GM19025 (cell line): ENCODE measurements at regions not wholly inside any gene's neighbourhood (a gene's known extent, or its start where the extent isn't known, plus 50 kb on each side); places are given as distances from the start of the nearest gene placed in this dataset.
"Not testable (repeated sequence)": the region's sequence is repeated elsewhere in the genome, so short reads cannot be mapped to it uniquely, and the experiment has no call there.

ENCODE experiments used
- ATAC-seq: cut with Tn5 transposase; IDR thresholded peaks from one replicate; pipeline ENCODE4 v1.9.1; 2021; ENCODE audit warnings: mild to moderate bottlenecking, low read depth, moderate library complexity; ENCODE audit not compliant: unreplicated experiment

DNA sequence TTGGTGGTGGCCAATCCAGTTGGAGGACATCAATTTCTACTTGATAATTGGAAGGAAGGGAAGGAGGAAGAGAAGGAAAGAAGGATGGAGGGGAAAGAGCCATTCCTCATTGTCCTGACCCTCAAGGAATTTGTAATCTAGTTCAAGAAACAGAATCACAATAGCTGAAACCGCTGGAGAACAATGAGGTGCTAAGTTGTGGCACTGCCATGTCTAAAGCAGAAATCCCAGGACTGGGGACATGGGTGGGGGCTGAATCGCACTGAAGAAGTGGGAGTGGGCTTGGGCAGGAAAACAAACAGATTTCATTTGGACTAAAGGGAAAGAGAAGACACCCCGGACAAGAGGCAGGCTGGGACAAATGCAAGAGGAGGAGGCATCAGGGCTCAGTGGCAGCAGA is 183.6 kb downstream of the UACA start:
- no peak for ATAC-seq

DNA sequence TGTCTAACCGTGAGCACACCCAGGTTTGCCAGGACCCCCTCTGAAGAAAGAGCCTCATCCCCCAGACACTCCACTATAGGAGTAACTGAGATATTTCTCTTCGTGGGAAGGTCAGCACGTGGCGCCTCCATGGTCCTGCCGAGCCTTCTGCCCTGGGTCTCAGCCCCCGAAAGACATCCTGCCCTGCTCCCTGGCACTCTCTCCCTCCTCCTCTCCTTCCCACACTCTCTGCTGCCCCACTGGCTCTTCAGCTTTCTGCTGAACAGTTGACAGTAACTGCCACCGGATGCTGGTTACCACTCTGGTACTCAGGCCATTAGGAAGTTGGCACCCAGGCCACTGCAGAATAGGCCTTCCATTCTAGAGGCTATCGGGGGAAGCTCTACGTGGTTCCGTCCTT is 185.2 kb downstream of the UACA start:
- no peak for ATAC-seq

DNA sequence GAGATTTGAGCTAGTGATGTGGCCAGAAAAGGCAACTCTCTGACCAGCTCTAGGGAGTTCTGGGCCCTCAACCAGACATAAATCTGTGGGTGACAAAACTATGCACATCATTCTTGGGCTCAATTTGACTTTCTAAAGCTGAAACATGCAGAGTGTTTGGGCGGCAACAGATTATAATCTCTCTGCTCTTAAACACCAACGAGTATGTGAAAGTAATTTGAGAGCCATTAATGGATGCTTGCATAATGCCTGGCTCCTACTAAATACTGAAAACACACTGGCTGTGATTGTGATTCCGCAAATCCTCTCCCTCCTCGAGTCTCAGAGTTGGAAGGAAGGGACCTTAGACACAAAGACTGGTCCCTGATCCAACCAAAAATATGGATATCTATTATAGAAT is 186.7 kb downstream of the UACA start:
- no peak for ATAC-seq

DNA sequence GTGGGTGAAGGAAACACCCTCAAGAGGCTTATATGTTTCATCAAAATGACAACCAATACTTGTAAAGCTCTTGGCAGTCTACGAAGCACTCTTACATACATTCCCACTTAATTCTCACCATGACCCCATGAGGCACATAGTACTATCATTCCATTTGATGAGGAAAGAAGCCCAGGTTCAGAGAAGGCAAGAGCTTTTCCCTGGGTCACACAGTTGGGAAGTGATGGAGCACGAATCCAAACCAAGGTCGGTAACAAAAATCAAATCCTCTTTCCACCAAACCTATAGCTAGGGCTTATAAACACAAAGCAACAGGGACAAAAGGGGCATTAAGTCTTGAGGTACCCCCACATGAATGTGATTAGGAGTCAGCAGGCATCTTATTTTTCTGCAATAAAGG is 187.1 kb downstream of the UACA start:
- ATAC-seq = no peak

DNA sequence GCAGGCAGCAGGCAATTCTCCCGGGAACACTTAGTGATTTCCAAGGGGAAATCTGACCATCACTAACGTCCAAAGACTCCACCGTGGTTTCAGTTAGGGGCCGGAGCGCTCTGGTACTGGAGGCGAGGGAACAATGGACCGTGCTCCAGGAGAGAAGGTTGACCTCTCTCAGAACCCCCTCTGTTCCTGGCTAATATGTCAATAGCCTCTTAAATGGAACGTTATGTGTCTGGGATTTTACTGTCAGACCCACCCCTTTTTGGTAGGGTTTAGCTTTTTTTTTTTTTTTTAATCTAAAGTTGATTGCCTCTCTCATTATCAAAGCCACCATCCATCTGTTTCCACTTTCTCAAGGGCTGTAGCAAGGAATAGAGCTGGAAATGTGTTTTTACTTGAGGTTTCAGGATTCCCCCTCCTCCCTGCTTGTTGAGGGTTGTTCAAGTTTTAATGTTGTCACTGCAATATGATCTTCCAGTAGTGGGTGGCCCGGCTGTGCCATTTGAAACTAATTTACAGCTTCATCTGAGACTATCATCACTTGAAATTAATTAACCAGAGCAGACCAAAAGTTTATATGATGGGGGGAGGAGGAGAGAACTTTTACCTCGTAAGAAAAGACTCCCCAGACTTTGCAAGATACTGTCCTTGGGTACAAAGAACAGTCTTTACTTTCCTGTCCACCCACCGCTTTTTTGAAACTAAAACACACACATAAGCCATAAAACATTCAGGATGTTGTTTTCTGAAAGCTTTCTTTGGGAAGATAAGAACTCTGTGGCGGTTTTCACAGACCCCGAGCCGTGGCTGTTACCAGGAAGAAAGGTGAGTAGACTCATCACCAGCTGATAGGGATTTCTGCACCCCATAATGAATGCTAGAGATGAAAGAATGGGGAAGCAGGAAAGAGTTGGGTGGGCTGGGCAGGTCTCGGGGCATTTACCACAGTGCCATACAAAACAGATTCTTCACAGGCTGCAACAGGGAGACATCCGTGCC is 187.8 kb downstream of the UACA start:
- no peak for ATAC-seq

DNA sequence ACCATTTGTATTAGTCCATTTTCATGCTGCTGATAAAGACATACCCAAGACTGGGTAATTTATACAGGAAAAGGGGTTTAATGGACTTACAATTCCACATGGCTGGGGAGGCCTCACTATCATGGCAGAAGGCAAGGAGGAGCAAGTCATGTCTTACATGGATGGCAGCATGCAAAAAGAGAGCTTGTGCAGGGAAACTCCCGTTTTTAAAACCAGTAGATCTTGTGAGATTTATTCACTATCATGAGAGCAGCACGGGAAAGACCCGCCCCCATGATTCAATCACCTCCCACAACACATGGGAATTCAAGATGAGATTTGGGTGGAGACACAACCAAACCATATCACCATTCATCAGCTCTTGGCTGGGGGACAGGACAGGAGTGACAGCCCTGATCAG is 189.0 kb downstream of the UACA start:
- ATAC-seq = not testable (repeated sequence)

DNA sequence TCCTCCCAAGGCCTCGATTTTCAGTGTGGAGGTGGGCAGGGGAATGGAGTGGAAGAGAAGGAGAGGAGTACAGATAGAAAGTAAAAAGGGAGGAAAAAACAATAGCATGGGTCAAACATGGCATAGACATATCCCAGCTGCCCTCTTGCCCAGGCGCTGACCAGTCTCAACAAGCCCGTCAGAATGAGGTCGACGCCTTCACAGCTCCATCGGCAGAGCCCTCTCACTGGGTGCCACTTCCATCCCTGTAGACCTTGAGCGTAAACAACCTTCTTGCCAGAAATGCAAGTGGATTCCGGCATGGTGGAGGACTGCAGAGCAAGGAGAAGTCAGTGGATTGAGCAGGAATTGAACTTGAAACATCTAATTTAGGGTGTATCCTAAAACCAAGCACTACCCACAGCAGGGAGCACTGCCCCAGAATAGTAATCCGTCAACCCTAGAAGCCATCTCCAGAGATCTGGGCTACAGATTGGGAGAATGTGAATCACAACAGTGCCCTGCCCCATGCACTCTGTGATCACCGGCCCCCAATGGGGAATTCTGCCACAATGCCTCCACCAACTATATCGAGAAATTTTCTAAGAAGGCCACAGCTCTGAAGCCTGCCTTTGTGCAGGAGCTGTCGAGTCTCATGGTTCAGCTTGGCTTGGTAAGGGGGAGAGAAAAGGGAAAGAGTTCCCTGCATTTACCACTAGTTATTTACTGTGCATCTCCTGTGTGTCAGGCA is 190.1 kb downstream of the UACA start:
- no peak for ATAC-seq

DNA sequence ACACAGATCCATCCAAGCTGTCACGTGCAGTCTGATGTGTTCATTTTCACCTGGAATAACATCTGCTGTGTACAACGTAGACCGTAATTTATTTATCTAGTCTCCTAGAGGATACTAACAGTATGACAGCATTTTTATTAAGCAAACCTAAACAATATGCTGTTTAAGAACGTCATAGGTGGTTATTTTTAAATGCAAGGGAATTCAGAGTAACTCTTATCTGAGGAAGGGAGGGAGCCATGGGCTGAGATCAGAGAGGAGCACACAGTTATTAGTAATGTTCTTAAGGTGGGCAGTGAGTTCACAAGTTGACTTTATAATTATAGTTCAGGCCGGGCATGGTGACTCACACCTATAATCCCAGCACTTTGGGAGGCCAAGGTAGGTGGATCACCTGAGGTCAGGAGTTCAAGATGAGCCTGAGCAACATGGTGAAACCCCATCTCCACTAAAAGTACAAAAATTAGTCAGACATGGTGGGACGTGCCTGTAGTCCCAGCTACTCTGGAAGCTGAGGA is 193.6 kb downstream of the UACA start:
- no peak for ATAC-seq

DNA sequence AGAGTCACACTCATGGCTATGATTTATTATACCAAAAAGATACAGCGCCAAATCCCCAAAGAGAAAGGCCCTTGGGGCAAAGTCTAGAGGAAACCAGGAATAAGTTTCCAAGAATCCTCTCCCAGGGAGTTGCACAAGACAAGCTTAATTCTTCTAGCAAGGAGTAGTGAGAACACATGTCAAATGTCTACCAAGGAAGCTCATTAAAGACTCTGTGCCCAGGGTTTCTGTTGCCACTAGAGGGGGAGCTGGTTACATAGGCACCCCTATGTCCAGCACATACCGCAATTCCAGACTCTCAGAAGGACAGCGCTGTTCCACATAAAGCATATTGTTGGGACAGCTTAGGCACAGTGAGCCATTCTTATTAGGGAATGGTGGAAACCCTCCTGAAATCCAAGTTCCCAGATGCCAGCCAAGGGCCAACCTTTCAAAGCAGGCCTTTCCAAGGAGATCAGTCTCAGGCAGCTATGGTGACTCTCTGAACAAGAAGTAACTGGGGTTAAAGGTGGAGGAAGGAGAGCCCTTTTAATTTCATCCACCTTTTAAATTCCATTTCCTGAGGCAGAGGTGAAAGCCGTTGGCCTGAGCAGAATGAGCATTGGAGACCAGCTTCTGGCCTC is 194.2 kb downstream of the UACA start:
- no peak for ATAC-seq

DNA sequence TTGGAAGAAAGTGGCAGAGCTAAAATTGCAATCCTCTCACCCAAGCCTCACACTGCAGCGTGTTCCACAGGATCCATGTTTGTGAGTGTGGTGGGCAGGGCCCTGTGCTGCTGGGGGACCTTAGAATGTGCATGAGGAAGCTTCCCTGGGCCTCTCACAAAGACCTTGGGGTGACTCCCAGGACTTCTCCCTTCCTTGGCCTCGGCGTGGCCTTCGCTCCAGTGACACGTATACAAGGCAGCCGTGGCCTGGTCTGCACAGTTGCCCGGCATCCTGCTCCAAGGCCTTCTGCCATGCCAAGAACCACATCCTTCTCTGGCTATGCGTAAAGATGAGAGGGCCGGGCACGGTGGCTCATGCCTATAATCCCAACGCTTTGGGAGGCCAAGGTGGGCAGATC is 196.4 kb downstream of the UACA start:
- no peak for ATAC-seq

DNA sequence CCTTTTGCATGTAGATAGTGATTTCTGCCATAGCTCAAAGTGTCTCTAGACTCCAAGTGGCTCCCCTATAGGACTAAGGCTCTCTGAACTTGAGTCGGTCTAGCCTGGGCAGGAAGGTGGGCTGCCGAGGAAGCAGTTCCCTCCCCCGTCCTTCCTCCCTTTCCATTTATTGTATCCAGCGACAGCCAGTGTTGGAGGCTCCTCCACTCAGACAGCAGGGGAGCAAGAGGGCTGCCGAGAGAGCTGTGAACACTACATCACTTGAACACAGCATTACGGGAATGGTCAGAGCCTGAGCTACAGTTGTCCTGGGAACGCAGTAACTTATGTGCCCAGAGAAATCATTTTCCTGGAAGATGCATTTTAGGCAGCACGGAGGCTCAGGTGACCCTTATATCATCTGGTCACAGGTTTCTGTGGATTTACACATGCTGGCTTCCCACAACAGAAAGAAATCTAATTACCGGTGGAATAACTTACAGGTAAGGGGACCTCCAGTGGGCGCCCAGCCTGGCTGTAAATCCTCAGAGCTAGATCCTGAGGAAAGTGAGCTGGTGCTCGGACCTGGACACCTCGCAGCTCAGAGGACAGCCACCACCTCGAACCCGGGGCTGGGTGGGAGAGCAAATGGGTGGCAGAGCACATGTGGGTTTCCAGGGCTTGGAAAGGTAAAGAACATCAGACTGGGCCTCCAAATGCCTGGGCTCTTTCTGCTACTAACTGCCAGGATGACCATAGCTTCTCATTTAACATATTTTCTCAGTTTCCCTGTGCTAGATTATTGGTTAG is 197.1 kb downstream of the UACA start:
- no peak for ATAC-seq

DNA sequence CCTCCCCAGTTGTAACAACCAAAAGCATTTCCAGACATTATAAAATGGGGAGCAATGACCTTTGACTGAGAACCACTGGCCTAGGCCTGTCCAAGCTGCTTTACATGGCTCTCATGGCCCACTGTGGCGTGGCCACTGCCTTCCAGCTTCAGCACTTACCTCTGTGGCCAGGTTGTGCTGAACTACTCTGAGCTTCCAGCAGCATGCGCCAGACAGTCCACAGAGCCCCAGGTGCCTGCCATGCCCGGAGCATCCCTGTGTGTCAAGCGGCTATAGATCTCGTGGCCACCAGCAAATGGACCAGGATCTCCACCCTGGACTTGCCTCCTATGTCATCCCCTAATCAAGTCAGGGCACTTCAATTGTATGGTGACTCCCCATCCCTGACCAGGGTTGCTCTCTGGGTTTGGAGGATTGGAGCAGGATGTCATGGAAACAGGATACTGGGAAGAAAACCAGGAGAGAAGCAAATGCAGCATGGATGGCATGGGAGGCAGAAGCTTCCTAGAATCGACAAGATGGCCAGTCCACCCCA is 199.7 kb downstream of the UACA start:
- no peak for ATAC-seq

DNA sequence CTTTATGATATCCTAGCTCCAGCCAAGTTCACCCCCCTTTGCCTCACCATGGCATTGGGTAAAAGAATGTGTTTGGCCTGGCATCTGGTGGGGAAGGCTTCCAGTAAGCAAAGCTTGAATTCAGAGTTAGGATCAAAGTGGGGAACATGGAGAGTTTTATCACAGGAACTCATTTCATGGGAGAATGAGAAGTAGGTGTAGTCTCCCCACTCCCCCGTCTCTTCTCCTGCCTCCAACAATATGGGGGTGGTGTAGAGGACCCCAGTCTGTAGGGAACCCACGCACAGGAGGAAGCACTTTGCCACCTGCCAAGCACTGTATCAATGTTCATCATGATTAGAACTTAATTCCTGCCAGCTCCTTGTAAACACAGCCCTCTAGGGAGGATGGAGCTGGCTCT is 200.5 kb downstream of the UACA start:
- ATAC-seq = no peak

DNA sequence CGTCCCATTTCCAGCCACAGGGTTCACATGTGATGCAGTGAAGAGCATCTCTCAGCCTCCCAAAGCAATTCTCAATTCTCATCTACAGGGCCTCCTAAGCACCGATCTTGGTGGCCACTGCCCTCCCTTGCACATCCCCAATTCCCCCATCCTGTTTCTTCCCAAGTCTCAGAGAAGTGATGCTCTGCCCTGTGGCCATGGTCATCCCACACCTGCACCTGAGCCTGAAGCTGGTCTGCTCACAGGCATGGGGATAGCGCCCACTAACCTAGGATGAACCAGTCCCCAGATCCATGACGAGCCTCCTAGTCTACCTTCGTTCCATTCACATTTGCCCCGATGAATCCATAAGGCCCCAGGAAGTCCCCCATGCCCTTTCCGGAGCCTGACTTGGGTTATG is 201.5 kb downstream of the UACA start:
- no peak for ATAC-seq

DNA sequence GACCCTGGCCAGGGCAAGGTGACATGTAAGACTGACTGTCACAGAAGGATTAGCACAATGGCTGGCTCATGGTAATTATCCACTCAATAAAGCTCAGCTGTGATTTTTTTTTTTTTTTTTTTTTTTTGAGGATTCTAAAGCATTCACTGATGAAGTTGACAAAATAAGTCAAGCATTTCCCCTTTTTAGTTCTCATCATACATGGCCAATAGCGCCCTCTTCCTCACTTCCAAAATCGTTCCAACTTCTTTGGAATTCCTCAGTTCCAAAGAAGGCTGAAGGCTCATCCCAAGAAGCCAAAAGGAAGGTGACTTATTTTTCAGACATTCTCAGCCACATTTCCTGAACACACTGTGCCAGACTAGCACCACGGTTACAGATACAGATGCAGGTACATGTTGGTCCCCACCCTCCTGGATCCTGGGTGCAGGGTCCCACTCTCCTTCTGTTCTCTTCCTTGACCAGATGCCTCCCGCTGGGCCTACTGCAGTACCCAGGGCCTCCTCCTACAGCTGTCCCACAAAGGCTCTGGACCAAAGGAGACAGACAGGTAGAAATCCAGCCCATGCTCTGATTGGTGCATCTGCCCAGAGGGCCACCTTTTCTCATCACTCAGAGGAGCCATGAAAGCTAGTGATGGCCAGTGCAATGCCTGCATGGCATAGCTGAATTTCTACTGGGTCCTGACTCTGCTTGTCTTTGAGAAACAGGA is 202.6 kb downstream of the UACA start:
- ATAC-seq = no peak

DNA sequence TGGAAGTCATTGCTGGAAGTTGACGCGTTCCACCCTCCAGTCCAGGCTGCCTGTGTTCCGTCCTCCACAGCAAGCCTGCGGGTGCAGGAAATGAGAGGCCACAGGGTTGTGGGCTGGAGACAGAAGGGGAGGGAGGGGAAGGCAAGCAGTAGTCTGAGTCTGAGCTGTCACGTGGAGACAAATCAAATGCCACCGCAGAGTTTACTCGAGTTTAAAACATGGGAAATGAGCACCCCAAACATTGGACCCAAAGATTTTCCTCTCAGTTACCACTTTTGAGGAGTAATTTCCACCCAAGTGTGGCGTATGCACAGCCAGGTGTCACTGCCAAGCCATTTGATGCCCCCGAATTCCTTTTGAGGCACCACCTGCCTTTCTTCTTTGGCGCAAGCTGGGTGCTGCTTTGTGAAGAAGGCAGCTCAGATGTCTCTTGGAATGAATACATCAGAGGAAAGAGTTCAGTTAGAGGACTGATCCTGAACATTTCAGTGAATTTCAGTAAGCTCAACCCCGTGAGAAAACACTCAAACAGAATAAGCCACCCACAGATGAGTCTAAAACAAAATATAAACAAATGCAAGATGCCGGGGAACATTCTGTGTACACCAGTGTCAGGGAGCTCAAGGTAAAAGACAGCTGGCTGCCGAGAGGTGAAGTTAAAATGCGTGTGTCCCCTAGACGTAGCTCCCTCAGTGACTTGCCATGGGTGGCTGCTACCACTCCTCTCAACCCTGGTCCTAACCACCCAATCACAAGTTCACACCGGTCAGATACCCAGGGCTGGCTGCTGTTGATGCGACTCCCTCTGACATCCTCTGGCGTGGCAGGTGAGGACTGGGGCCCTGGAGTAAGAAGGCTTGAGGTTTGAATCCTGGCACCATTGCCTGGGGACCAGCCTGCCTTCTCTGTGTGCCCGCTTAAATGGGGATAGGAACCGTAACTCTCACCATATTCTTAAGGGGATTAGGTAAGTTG is 203.8 kb downstream of the UACA start:
- no peak for ATAC-seq

DNA sequence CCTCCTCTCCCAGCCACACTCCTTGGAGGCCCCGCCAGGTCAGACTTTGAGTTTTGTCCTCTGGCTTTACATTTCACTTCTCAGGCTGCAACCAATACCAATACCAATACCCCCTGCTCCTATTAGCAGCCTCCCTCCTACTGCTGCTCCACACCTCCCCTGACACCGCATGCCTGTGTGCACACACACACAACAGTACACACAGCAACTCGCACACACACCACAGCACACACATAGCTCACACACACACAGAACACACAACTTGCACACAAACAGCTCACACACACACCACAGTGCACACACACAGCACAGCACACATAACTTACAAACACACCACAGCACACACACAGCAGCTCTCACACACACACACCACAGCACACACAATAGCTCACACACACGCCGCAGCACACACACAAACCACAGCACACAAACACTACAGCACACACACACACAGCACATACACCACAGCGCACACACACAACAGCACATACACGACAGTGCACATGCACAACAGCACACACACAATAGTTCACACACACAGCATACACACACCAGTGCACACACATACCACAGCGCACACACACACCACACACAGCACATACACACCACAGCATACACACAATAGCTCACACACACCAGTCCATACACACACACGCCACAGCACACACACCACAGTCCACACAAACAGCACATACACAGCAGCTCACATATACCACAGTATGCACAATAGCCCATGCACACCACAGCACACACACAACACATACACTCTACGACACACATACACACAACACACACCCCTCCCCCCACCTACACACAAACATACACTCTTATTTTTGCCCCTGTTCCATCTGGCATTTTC is 204.7 kb downstream of the UACA start:
- no peak for ATAC-seq
